Ammon's horn (tissue), 1 donor: ENCODE measurements at regions not wholly inside any gene's neighbourhood (a gene's known extent, or its start where the extent isn't known, plus 50 kb on each side); places are given as distances from the start of the nearest gene placed in this dataset.
A peak's percentile ranks its signal among the peaks of the same experiment; 100 is the strongest.

ENCODE experiments used
- DNase-seq: peaks from one replicate; pipeline ENCODE4 v3.0.0-alpha.2; 2016; ENCODE audit warnings: low spot score

- no peak for DNase-seq
Measured at GRCh38 chr6:102619585-102619984, 1226.1 kb downstream of the GRIK2 start.

DNA sequence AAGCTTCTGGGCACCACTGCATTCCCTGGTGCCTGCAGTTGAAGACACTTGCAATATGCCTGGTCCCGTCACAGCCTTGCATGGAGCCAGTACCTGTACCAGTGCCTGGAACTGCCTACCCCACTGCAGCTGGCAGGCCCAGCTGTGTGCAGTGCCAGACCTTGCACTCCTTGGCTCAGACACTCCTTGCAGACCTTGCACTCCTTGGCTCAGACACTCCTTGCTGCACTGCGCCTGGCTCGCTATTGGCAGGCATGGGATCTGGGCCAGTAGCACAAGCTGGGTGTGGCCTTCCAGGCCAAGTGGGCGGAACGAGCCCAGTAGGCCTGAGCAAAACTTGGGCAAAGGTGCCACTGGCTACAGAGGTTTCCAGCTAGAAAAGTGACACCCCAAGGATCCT lies 1189.1 kb downstream of the GRIK2 start:
- DNase-seq, result no peak

GRCh38 chr6:102581378-102582124 lies 1188.0 kb downstream of the GRIK2 start:
- no peak for DNase-seq

- no peak for DNase-seq
Measured at GRCh38 chr6:102571236-102571908, 1177.9 kb downstream of the GRIK2 start.

DNA sequence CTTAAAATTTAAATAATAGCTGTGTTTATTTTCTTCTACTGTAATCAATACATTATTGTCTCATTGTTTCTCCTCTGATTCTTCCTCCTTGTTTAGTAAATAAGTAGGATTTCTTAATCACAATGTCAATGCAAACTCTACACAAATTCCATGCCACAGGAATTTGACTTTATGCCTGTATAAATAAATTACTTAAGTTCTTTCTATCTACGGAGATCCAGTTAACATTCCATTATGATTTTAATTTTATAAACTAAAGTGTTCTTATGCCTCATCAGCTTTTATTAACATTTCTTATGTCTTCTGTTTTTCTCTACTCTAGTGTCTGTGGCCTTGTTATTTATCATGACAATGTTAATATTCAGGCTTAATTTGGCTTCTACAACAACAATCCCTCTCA lies 1169.2 kb downstream of the GRIK2 start:
- DNase-seq, result no peak

DNA sequence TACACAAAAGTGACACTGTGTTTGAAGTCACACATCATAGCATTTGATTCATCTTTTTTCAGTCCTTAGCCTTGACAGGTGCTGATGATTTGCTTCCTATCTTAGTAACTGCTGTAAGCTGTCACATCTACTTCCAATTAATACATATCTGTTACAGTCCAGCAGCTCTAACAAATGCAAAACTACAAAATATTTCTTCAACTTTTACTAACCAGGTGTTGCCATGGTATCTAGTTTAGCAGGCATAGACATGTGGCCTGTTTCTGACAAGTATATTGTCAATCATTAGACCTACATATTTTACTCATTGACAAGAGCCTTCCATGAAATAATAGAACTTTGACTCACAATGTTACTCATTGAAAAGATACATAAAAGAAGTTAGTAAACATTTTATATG lies 1159.7 kb downstream of the GRIK2 start:
- DNase-seq, result no peak

GRCh38 chr6:102549221-102549874 lies 1155.8 kb downstream of the GRIK2 start:
- no peak for DNase-seq

GRCh38 chr6:102525336-102525735 lies 1131.8 kb downstream of the GRIK2 start:
- no peak for DNase-seq

DNA sequence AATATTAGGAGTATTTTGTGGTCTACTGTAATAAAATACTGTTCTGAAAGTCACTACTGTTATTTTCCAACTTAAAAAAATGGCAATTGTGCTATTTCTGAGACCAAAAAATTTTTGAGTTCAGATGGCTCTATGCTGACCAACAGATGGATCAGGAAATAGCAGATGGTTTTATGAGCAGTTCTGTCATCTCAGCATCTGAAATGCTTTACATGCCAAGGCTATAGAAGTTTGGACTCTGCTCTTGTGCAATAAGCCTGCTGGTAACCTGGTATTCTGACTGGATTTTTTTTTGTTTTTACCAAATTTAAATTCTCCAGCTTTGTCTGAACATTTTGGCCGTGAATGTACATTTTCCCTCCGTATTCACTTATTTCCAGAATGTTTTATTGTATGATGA lies 1127.5 kb downstream of the GRIK2 start:
- DNase-seq, result no peak

DNA sequence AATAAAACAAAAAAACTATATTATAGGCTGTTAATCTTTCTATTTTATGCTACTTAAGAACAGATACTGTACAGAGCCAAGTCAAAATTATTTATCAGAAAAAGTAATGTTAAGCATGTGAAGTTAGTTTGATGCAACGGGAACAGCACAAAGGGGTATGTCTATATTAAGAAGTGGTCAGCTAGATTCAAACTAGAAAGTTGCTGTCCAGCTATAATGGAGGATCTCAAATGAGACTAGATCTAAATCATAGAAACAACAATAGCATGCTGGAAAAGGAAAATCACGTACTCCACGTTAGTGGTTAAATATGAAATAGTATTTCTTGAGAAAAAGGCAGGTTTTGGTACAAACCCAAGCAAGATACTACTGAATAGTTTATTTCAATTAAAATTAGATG lies 1124.0 kb downstream of the GRIK2 start:
- no peak for DNase-seq

- no peak for DNase-seq
Measured at GRCh38 chr6:102501615-102502014, 1108.1 kb downstream of the GRIK2 start.

DNA sequence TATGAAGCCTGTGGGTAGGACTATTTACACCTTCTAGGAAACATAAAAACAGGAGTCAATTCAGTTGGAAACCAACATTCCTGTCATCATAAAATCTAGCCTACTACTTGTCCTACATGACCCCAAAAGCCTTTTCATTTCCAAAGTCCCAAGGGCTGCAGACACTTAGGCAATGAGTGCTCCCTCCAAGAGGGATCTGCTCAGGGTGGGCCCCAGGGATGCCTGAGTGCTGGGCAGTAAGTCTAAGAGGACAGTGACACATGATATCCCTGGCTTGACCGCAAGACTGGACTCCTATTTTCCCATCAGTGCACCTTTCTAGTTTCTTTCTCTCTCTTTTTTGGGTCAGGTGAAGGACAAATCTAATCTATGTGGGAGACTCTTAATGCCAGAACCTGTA lies 1101.3 kb downstream of the GRIK2 start:
- no peak for DNase-seq

DNA sequence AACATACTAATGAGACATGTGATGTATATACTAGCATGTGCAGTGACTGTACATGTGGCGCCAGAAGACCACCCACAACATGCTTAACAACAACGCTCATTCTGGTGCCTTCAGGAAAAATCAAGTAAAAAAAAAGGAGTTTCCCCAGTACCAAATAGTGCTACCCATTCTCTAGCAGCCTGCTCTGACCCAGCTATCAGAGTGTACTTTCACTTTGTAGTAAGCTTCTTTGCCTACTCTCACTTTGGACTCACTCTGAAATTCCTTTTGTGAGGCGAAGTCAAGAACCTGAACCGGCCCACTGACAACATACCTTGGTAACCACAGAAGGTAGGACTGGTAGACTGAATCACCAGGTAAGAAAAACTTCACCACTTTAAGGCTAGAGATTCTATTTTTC lies 1100.0 kb downstream of the GRIK2 start:
- DNase-seq, result no peak

DNA sequence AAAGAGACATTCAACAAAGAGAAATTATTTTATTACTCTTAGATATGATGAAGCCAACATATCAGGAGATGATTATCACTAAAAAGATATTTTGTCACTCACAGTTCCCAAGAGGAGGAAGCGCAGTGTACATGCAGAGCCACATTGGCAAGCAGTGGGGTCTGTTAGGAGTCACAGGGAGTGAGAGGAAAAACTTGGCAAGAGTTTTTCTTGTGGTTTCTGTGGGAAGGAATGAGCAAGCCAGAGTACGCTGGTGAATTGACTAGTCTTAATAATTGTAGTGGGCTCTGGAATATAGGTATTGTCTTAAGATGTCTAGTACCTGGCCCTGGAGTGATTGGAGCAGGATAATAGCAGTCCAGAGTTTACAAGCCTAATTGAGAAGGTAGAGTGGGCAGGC lies 1095.2 kb downstream of the GRIK2 start:
- DNase-seq, result no peak

GRCh38 chr6:102485480-102485879 lies 1092.0 kb downstream of the GRIK2 start:
- no peak for DNase-seq

GRCh38 chr6:102474041-102474807 lies 1080.7 kb downstream of the GRIK2 start:
- no peak for DNase-seq

DNA sequence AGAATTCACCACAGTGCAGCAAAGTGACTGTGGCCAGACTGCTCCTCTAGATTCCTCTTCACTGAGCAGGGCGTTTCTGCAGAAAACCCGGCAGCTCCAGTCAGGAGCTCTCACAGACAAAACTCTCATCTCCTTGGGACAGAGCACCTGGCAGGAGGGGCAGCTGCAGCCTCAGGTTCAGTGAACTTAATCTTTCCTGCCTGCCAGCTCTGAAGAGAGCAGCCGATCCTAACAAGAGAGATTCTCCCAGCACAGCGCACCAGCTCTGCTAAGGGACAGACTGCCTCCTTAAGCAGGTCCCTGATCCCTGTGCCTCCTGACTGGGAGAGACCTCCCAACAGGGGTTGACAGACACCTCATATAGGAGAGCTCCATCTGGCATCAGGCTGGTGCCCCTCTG lies 1065.5 kb downstream of the GRIK2 start:
- no peak for DNase-seq

DNA sequence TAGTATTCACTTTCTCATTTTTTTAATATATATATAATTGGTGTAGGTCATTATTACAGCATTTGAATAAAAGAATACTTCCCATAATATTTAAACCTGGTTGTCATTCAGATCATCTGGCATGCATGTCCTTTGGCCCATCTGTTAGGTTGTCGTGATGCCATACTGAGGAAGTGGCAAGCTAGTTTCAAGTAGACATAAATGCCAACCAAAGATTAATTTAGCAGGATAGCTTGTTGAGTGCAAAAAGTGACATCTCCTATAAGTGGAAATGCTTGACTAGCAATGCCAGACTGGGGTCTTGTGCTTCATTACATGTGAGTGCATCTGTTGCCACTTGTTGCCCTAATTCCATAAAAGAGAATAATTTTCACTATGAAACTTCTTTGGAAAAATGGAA lies 1044.7 kb downstream of the GRIK2 start:
- peak; percentile 6 for DNase-seq

- DNase-seq, result no peak
Measured at GRCh38 chr6:102417368-102417998, 1024.0 kb downstream of the GRIK2 start.

GRCh38 chr6:102415891-102416290 lies 1022.4 kb downstream of the GRIK2 start:
- DNase-seq, result no peak

DNA sequence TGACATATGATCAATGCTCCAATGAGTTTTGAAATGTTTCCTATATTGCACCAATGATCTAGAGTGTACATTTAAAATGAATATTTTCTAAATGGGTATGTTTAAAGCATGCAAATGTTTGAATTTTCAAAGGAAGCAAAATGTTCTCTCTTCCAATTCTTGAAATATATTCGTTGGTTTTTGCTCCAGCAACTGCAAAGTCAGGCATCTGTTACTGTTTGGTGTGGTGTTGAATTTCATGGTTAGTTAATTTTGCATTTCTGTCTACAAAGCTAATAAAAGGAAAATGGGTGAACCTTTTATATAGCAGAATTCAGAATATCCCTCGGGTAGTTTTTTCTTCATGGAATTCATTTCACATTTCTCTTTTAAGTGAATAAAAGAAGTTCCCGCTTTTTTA lies 1018.3 kb downstream of the GRIK2 start:
- no peak for DNase-seq
